A673 (cell line): ENCODE measurements at regions not wholly inside any gene's neighbourhood (a gene's known extent, or its start where the extent isn't known, plus 50 kb on each side); places are given as distances from the start of the nearest gene placed in this dataset.
A peak's percentile ranks its signal among the peaks of the same experiment; 100 is the strongest.

ENCODE experiments used
- BruUV-seq: library from RNA; stranded (reverse); fragments of 400-500 nt; replicated peaks from 2 replicates; lab custom pipeline; 2021; lab: Mats Ljungman, UMichigan
- CTCF ChIA-PET: fragments of 300-600 bp; sonication (Branson Sonifier 250); formaldehyde crosslinking; loops from one replicate; lab custom pipeline; 2022; ENCODE audit warnings: antibody characterized with exemption; lab: Charles Lee
- POLR2A ChIA-PET: fragments of 300-600 bp; sonication (Branson Sonifier 250); formaldehyde crosslinking; loops from one replicate; lab custom pipeline; 2022; ENCODE audit warnings: antibody characterized with exemption; ENCODE audit not compliant: low non-redundant PET; lab: Charles Lee
- DNase-seq: peaks from one replicate; pipeline ENCODE4 v3.0.0-alpha.2; 2015; ENCODE audit warnings: low spot score
- H3K27ac ChIP-seq: fragments of 200-600 bp; sonication (generic); 2 replicates; pipeline ENCODE4 v1.5.1; 2016; ENCODE audit warnings: mixed run types, low read depth, mild to moderate bottlenecking, mixed read lengths, antibody characterized with exemption, low read length; ENCODE audit not compliant: poor library complexity, severe bottlenecking
- H3K27me3 ChIP-seq: fragments of 200-600 bp; sonication (generic); replicated peaks from 2 replicates; pipeline ENCODE4 v1.6.1; 2017; ENCODE audit warnings: mixed run types, low read depth, mild to moderate bottlenecking, mixed read lengths, antibody characterized with exemption, low read length; ENCODE audit not compliant: insufficient read depth, poor library complexity
- H3K36me3 ChIP-seq: fragments of 200-600 bp; sonication (generic); 2 replicates; pipeline ENCODE4 v1.6.1; 2016; ENCODE audit warnings: mixed run types, mild to moderate bottlenecking, mixed read lengths, antibody characterized with exemption, low read length; ENCODE audit not compliant: insufficient read depth, poor library complexity, severe bottlenecking
- H3K4me1 ChIP-seq: fragments of 200-600 bp; sonication (generic); 2 replicates; pipeline ENCODE4 v1.6.1; 2017; ENCODE audit warnings: mixed run types, mild to moderate bottlenecking, mixed read lengths, antibody characterized with exemption, low read length; ENCODE audit not compliant: insufficient read depth, poor library complexity, severe bottlenecking
- H3K4me3 ChIP-seq: fragments of 200-600 bp; sonication (generic); 2 replicates; pipeline ENCODE4 v1.5.1; 2016; ENCODE audit warnings: low read depth, mixed run types, mild to moderate bottlenecking, mixed read lengths, low read length; ENCODE audit not compliant: poor library complexity, severe bottlenecking
- H3K9me3 ChIP-seq: fragments of 200-600 bp; sonication (generic); 2 replicates; pipeline ENCODE4 v1.6.1; 2016; ENCODE audit warnings: mixed run types, low read depth, mild to moderate bottlenecking, mixed read lengths, antibody characterized with exemption, low read length; ENCODE audit not compliant: poor library complexity, severe bottlenecking
- EZH2 ChIP-seq: fragments of 200-600 bp; sonication (generic); IDR thresholded peaks from 2 replicates; pipeline ENCODE4 v1.6.1; 2017; ENCODE audit warnings: borderline replicate concordance, low read depth, mild to moderate bottlenecking, mixed read lengths, antibody characterized with exemption, low read length; ENCODE audit not compliant: poor library complexity, severe bottlenecking
- intact Hi-C: fragments of 100-400 bp; cut with micrococcal nuclease; formaldehyde crosslinking; loops from one replicate; pipeline ENCODE4 v1.10.0; 2022; ENCODE audit not compliant: unreplicated experiment
- TF ChIP-seq, protein P1 (sequence below): fragments of 300-800, 200-600 bp; sonication (generic); conservative IDR thresholded peaks from 2 replicates; pipeline ENCODE4 v1.5.1; 2017; ENCODE audit warnings: low read depth, mild to moderate bottlenecking, antibody characterized with exemption, low read length, moderate library complexity, mixed read lengths

DNA sequence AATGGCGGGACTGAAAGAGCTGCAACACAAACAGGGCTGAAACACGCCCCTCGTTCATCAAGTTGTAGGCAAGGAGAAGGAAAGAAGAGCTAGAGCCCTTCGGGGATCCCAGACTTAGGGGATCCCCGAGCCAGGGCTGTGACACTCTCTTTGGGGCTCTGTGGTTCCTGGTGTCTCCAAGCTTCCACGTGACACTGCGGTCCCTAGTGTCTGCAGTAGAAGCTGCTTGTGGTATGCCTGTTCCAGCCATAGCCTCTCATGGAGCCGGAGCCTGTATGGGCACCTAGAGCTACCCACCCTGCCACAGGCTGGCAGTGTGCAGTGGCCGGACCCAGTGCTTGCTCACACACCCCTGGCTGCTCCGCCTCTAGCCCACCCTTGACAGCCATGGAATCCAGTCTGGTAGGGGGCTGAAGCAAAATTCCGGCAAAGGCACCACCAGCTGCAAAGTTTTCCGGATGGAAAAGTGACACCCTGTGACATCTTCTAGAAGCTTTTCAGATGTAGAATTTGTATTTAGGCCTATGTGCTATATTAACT is 1439.6 kb upstream of the ACO1 start:
- H3K9me3 ChIP-seq, result no peaks in the 10 kb centered on the region

DNA sequence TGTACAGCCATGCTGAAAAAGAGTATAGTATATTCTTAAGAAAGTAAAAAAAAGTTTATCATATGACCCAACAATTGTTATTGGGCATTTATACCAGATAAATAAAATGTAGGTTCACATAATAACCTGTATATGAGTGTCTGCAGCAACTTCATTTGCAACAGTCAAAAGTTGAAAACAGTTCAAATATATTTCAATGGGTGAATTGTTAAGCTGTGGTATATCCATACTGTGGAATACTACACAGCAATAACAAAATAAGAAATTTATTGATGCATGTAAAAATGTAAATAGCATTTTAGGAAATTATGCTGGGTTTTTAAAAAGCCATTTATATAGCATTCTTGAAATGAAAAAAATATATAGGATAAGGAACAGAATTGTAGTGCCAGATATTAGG is 1420.1 kb upstream of the ACO1 start:
- no peaks in the 10 kb centered on the region for H3K4me1 ChIP-seq
- no peak overlapping the region for H3K27ac ChIP-seq
- ChIA-PET CTCF (no interaction called here), POLR2A (no interaction called here)
- H3K9me3 ChIP-seq, result no peaks in the 10 kb centered on the region
- no peak for DNase-seq
- no peaks in the 10 kb centered on the region for H3K36me3 ChIP-seq
- H3K4me3 ChIP-seq, result no peak overlapping the region
- no TSS peak for BruUV-seq
- intact Hi-C loops, result no loop called here
- no peaks in the 10 kb centered on the region for H3K27me3 ChIP-seq
- TF ChIP-seq, protein P1, sequence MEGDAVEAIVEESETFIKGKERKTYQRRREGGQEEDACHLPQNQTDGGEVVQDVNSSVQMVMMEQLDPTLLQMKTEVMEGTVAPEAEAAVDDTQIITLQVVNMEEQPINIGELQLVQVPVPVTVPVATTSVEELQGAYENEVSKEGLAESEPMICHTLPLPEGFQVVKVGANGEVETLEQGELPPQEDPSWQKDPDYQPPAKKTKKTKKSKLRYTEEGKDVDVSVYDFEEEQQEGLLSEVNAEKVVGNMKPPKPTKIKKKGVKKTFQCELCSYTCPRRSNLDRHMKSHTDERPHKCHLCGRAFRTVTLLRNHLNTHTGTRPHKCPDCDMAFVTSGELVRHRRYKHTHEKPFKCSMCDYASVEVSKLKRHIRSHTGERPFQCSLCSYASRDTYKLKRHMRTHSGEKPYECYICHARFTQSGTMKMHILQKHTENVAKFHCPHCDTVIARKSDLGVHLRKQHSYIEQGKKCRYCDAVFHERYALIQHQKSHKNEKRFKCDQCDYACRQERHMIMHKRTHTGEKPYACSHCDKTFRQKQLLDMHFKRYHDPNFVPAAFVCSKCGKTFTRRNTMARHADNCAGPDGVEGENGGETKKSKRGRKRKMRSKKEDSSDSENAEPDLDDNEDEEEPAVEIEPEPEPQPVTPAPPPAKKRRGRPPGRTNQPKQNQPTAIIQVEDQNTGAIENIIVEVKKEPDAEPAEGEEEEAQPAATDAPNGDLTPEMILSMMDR, result no peak

More for the DNA sequence above, 1439.6 kb upstream of the ACO1 start:
- Histone ChIP-seq H3K36me3 (no peaks in the 10 kb centered on the region), H3K27ac (no peak overlapping the region), H3K4me3 (no peak overlapping the region), H3K27me3 (no peaks in the 10 kb centered on the region), H3K4me1 (no peaks in the 10 kb centered on the region)
- TF ChIP-seq, protein P1, result no peak
- TF ChIP-seq EZH2, result no peak
- intact Hi-C loops, result no loop called here
- ChIA-PET CTCF (no interaction called here), POLR2A (no interaction called here)
- no peak for DNase-seq
- BruUV-seq, result no TSS peak

DNA sequence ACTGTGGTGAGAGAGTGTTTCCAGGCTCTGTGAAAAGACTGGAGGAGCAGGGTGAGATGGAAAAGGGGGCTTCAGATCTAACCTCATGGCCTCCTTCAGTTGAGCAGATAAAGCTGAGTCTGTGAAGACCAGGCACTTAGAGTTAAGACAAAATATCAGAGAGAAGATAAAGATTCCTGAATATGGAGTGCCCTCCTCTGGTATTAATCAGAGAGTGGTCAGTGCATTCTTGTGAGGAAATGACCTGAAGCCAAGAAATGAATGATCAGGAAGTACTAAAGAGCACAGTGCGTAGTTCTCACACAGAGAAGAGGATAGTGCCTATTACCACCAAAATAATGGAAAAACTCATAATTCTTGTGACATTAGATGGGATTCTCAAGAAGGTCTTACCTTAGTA is 1417.0 kb upstream of the ACO1 start:
- TF ChIP-seq EZH2, result no peak
- TF ChIP-seq, protein P1, result peak; percentile 25; the same call in 1 of the 2 replicates
- peak; percentile 23 for DNase-seq
- ChIA-PET CTCF (no interaction called here), POLR2A (no interaction called here)
- Histone ChIP-seq H3K4me1 (no peaks in the 10 kb centered on the region), H3K27ac (no peak overlapping the region), H3K4me3 (no peak overlapping the region), H3K9me3 (no peaks in the 10 kb centered on the region), H3K27me3 (no peaks in the 10 kb centered on the region), H3K36me3 (no peaks in the 10 kb centered on the region)
- no TSS peak for BruUV-seq
- intact Hi-C loops, result no loop called here
